GM18519 (cell line): ENCODE measurements at regions not wholly inside any gene's neighbourhood (a gene's known extent, or its start where the extent isn't known, plus 50 kb on each side); places are given as distances from the start of the nearest gene placed in this dataset.

Source experiments
- ATAC-seq: cut with Tn5 transposase; IDR thresholded peaks from one replicate; pipeline ENCODE4 v1.9.1; 2021; ENCODE audit warnings: mild to moderate bottlenecking, moderate library complexity; ENCODE audit not compliant: unreplicated experiment, low FRiP score

DNA sequence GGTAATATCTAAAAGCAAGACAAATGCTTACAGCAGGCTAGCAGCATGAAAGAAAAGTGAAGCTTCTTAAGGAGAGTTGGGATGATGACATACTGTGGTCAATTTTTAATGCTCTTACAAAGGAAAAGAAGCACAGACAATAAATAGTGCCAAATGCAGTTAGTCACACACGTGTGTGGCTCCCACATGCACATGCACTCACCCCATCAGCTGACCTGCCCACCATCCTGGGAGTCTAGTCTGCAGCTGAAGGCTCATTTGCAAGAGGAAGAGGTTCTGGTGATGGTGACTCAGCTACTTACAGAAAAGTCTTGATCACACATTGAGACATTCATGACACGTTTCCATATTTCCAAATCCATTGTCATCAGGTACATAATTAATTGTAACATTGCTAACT lies 129.3 kb downstream of the MRPL36 start:
- ATAC-seq = no peak

DNA sequence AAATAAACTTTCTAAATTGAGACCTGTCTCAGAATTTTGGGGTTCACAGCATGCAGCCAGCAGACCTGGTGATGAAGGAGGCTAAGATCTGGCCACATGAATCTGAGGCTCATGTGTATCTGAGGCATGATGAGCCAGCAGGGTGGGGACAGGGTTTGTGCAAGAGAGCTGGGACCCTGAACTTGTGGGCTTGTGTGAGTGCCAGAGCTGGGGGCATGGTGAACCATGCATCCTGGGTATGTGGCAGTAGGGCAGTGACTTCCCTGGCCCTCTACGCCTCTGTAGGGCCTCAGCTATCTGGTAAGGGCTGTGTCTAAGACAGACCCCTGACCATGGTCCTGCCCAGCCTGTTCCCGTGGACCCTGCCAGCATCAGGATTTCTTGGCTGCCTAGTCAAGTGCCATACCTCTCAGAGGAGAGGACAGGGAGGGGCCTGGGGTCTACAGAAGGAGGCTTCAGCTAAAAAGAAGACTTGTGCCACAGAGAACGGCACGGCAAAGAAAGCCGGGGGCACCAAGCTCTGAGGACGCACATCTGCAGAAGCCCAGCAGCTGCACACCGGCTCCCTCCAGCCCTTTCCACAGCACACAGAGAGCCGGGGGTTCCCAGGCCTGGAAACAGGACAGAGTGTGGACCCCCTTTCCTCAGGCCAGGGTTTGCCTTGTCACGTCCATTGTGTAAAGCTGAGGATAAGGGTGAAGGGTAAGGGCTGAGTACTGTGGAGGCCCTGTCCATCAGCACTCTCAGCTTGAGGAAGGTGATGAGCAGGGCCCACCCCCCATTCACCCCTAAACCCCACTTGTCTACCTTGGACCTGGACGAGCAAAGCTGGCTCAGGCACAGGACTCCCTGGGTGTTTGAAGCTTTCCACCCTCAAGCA lies 130.1 kb downstream of the MRPL36 start:
- ATAC-seq = no peak

DNA sequence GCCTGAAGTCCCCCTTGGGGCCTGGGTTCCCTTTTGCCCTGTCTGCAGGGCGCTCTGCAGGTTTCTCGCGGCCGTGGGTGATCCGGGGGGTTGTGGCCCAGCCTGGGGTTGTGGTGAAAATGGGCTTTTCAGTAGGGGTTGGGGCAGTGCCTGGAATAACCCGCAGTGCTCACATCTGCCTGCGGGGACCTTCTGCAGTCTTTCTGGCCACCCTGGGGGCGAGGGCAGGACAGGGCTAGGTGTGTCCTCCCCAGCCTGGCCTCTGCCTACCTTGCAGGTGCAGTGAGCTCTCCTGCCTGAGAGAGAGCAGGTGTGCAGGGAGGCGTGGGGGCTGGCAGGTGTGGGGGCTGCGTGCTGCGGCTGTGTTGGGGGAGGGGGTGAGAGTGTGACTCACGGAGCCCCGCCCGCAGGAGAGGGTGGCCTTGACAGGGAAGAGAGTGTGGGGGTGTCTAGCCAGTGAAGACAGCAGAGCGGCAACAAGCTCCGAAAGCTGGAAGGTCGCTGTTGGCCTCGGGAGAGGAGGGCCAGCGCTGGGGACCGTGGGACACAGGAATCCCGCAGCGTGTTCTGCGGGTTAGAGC lies 131.4 kb downstream of the MRPL36 start:
- no peak for ATAC-seq

DNA sequence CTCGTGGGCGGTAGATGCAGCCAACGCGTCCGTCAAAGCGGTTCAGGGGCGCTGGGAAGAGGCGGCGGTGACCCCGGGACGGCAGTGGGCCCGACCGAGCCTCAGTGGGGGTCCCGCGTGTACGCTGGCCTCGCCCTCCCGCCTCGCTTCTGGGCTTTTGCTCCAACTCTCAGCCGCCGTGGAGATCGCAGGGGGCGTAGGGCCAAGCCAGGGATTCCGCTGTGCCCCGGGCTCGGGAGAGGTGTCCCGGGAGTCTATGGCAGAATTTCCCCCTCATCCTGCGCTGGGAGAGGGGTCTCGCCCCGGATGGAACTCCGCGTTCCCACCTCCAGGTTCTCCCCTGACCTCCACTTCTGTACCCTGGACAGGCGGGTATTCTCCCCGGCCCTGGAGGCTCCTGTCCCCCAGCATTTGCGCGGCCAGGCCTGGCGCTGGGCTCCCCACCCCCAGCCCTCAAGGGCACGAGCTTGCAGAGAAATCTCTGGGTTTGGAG lies 131.9 kb downstream of the MRPL36 start:
- no peak for ATAC-seq

DNA sequence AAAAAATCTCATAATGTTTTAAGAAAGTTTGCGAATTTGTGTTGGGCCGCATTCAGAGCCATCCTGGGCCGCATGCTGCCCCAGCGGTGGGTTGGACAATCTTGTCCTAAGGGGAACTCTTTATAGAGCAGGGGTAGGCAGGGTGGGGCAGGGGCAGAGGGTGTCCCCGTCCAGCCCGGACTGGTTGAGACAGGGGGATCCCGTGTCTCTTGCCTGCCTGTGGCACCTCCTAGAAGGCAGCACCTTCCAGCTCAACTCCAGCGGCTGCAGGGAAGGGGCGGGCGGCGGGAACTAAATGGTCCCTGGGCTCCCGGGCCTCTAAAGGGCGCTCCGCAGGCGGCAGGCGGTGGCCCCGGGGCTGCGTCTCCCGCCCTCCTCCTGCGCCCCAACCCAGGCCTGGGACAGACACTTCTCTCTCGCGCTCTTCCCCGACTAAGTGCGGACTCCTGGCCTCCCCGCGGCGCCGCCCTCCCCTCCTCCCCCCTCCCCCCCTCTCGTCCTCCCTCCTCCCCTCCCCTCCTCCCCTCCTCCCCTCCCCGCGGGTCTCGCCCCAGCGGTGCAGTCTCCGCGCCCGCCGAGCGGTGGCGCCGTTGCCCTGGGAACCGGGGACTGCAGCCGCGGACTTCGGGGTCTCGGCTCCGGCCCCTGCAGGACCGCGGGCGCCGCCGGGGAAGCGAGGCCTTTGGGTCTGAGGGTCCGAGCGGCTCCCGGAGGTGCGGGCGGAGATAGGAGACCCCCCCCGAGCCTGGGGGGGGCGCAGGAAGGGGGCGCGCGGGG lies 132.6 kb downstream of the MRPL36 start:
- ATAC-seq = no peak

DNA sequence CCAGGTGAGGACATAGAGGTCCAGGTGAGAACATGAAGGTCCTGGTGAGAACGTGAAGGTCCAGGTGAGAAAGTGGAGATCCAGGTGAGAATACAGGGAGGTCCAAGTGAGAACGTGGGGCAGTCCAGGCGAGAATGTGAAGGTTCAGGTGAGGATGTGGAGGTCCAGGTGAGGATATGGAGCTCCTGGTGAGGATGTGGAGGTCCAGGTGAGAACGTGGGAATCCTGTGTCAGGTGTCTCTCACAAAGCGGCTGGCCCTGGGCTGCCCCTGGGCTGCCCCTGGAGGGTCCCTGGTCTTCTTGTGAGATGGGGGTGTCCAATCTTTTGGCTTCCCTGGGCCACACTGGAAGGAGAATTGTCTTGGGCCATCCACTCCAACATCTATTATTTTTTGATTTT lies 133.4 kb downstream of the MRPL36 start:
- ATAC-seq = no peak

DNA sequence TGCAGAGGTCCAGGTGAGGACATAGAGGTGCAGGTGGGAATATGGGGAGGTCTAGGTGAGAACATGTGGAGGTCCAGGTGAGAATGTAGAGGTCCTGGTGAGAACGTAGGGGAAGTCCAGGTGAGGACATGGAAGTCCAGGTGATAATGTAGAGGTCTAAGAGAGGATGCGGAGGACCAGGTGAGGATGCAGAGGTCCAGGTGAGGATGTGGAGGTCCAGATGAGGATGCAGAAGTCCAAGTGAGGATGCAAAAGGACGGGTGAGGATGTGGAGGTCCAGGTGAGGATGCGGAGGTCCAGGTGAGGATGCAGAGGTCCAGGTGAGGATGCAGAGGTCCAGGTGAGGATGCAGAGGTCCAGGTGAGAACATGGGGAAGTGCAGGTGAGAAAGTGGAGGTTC lies 133.8 kb downstream of the MRPL36 start:
- no peak for ATAC-seq

DNA sequence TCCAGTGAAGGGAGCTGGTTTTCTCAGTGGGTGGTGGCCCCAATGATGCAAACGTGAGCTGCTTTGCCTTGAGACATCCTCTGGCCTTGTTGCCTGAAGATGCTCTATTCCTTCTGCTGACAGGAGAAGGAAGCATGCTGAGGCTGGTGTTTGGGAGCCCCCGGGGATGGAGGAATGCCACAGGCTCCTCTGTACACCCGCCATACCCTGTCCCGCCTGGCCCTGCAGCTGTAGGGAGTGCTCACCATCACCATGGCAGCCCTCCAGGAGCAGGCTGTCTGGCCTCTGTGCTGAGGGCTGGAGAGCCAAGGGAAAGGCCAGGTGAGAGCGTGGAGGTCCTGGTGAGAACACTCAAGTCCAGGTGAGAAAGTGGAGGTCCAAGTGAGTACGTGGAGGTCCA lies 134.4 kb downstream of the MRPL36 start:
- ATAC-seq = no peak

DNA sequence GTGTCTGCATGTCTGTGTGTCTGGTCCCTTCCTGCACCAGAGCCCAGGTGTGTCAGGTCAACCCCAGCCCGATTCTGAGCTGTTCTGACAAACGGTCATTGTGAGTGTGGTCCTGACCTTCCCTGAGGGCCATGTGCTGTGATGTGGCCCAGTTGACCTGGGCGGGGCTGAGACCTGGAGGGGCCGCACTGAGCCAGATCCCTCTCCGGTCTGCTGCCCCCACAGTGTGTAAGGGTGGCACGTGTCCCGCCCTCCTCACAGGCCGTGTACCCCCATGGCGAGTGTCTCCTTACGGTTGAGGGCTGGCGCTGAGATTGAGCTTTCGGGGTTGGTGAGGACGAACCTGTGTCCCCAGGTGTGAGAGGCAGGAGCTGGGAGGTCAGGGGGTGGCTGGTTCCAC lies 136.5 kb downstream of the MRPL36 start:
- ATAC-seq = no peak

DNA sequence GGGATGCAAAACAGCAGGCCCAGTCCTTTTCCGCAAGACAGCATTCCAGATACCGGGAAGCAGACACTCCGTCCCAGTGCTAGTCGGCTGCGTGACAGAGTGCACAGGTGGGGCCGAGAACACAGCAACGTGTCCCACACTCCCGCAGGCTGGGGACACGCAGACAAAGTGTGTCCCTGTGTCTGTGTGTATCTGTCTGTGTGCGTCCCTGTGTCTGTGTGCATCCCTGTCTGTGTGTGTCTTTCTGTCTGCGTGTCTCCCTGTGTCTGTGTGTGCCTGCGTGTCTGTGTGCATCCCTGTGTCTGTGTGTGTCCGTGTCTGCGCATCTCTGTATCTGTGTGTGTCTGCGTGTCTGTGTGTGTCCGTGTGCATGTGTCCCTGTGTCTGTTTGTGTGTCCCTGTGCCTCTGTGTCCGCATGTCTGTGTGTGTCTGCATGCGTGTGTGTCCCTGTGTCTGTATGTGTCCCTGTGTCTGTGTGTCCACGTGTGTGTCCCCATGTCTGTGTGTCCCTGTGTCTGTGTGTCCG lies 137.0 kb downstream of the MRPL36 start:
- no peak for ATAC-seq

DNA sequence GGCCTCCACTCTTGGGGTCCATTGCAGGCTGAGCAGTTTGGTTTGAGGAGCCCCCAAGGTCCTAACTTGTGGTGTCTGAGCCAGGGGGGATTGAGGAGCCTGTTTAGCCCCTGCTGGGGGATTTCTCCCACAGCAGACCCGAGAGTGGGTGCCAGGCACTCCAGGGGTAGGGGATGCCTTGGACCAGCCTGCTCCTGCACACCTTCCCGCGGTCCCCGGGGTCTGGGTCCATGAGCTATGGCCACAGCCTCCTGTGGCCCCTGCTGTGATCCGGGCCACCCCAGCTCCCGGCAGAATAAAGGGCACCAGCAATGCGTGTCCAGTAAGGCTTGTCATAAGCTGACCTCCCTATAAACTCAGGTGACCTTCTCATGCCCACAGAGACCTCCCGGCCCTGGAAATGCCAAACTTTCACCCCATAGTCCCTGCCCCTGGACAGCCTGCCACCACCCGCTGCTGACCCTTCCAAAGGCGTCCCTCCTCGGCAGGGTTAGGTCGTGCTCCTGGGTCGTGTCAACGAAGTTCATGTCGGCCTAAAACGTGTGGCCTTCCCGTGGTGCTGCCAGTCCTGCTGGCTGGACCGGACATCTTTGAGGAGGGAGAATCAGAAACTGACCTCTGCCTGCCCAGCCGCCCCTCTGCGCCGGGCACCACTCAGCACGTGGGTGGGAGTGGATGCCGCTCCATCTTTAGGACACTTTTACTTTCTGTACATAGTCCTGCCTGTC lies 137.6 kb downstream of the MRPL36 start:
- no peak for ATAC-seq

DNA sequence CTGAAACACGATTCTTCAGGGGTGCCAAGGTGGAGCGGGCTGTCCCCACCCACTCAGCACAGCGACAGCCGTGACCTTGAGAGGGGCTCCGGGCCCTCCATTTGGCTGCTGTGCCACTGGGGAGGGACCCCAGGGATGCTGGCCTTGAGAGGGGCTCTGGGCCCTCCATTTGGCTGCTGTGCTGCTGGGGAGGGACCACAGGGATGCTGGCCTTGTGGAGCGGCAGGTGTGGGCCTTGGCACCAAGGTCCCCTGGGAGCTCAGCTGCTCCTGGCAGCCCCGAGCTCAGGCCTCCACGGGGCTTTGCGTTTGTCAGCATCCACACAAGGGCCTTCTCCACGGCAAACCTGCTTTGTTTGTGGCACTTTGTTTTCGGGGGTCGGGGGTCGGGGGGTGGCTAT lies 137.6 kb upstream of the LPCAT1 start:
- ATAC-seq = no peak

DNA sequence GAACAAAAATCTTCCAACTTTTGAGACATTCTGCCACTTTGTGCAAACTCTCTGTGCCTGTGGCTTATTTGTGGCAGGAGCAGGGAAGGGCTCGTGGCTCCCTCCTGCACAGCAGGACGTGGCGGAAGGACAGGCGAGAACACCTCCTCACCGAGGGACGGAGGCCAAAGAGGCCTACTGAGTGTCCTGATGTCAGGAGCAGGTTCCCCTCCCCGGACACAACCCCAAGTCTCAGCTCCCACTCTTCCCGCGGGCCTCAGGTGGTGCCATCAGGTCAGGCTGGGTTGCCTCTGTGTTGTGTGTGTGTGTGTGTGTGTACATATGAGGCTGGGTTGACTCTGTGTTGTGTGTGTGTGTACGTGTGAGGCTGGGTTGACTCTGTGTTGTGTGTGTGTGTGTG lies 136.8 kb upstream of the LPCAT1 start:
- ATAC-seq = no peak

DNA sequence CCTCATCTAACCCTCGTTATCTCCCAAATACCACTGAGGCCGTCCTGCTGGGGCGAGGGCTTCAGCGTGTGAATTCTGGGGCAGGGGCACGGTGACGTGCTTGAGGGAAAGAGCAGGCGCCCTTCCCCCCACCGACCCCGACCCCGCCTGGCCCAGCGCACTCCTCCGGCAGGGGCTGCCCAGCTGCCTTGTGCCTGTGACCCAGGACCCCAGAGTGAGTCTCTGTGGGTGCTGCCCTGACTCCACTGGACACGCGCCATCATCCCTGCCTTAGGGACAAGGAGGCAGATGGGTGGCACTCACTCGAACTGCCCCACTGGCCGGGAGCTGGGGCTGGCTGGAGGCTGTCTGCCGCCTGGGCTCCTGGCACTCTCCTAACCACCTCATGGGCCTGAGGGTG lies 136.2 kb upstream of the LPCAT1 start:
- ATAC-seq = no peak

DNA sequence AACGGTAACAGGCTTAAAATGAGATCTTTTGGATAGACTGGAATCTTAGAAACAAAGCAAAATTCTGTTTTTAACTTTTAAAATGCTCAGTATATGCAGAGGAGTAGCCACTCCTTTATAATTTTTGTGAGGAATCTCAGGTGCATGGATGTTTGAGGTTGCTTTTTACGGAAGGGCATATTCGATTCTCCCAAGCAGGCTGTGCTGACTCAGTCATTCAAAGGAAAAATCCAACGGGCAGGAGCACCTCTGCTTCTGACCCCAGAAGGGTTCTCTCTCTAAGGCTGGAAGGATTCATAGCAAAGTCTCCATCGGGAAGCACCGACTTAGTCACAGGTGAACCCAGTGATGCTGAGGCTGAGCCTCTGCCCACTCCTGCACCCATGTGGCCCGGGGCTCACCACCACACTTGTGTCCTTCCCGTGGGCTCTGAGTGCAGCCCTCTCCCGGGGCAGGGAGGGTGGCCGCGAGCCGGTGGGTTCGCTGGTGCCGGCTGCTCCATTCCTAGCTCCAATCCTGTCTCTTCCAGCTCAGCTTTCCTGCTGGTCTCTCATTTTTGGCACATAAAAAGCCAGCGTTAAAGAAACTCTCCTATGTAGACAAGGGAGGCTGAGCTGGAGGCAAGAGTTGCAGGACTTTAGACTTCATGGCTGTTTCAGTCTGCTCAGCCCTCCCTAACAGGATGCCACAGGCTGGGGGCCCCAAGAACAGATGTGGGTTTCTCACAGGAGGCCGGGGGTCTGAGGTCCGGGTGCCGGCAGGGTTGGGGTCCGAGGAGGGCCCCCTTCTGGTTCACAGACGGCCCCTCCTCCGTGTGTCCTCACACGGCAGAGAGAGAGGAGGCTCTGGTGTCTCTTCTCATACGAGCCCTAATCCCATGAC lies 135.6 kb upstream of the LPCAT1 start:
- ATAC-seq = no peak

DNA sequence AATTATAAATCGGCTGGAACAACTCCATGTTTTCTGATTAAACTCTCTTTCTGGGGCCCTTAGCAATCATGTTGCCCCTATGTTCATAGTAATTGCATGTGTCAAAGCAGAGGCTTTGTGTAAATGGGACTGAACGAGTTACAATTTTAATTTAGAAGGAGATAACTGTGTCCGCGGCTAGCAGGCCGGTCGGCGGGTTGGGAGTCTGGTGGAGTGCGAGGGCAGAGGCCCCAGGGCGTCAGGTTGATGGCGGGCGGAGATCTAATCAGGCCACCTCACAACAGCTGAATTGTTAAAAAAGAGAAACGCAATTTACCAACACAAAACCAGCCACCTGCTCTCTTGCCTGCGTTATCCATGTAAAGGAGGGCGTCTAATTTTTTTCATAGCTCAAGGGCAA lies 134.9 kb upstream of the LPCAT1 start:
- no peak for ATAC-seq

DNA sequence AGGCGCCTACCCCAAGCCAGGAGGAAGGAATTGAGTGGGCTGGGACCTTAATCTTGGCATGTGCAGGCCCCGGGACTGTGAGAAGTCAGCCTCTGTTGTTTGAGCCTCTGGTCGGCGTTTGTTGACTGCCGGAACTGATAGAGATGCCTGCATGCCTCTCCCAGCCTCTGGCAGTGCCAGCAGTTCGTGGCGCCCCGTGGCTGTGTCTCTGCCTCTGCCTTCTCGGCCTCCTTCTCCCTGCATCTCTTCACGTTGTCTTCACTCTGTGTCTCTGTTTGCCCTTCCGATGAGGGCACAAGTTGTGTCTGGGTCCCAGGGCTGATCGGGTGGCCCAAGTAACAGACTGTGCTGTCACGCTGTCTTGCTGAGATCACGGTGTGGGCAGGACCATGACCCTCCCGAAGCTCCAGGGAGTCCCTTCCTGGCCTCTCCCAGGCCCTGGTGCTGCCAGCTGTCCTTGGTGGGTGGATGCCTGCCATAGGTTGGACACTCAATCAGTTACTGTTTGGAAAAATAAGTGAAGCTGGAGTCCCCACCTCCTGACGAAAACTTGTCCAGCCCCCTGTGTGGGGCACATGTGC lies 133.5 kb upstream of the LPCAT1 start:
- ATAC-seq = no peak

DNA sequence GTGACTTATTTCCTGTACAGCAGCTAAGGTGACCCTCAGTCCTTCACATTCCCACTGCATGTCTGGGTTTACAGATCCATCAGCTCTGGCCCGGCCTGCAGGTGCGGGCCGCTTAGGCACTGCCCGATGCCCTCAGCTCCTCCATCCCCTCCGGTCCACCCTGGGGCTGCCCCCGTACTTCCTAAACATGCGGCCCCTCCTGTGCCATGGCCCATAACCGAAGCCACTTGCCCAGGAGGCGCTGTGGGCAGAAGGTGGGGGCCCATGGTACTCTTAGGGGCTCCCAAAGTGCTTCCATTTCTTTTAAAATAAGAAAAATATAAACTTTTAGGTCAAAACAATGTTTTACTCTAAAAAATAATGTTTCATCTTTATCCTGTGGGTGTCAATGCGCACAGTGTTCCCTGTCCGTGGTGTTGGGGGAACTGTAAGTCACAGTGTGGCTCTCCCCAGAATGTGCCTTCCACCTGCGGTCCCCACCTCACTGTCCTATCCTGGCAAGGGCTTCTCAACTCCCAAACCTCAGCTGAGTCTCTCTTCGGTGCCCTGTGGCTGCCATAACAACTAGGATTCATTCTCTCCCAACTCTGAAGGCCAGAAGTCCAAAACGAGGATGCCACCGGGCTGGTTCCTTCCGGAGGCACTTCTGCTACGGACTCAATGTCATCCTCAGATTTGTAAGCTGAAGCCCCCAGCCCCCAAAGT lies 132.7 kb upstream of the LPCAT1 start:
- ATAC-seq = no peak
